Loucy (cell line): ENCODE measurements at regions not wholly inside any gene's neighbourhood (a gene's known extent, or its start where the extent isn't known, plus 50 kb on each side); places are given as distances from the start of the nearest gene placed in this dataset.

ENCODE experiments used
- H2AFZ ChIP-seq: fragments of 200-600 bp; sonication (generic); 2 replicates; pipeline ENCODE4 v1.6.0; 2016; ENCODE audit warnings: antibody characterized with exemption, mild to moderate bottlenecking, low read length, moderate library complexity
- H3F3A ChIP-seq: fragments of 200-600 bp; 2 replicates; pipeline ENCODE4 v1.6.0; 2016; ENCODE audit warnings: antibody characterized with exemption, low read depth, mild to moderate bottlenecking
- H3K27me3 ChIP-seq: fragments of 200-600 bp; sonication (generic); 2 replicates; pipeline ENCODE4 v1.6.1; 2014; ENCODE audit warnings: low read length, mild to moderate bottlenecking; ENCODE audit not compliant: insufficient read depth, poor library complexity, severe bottlenecking
- H3K36me3 ChIP-seq: fragments of 200-600 bp; sonication (generic); 2 replicates; pipeline ENCODE4 v1.6.1; 2016; ENCODE audit warnings: low read length; ENCODE audit not compliant: insufficient read depth
- H3K4me1 ChIP-seq: fragments of 200-600 bp; sonication (generic); 2 replicates; pipeline ENCODE4 v1.5.1; 2014; ENCODE audit warnings: low read length, mild to moderate bottlenecking; ENCODE audit not compliant: insufficient read depth, poor library complexity, severe bottlenecking
- H3K4me2 ChIP-seq: fragments of 200-600 bp; sonication (generic); 2 replicates; pipeline ENCODE4 v1.6.0; 2014; ENCODE audit warnings: antibody characterized with exemption, low read length, low read depth, mild to moderate bottlenecking; ENCODE audit not compliant: poor library complexity, severe bottlenecking
- H3K4me3 ChIP-seq: fragments of 200-600 bp; sonication (generic); 2 replicates; pipeline ENCODE4 v1.5.1; 2014; ENCODE audit warnings: low read length, mild to moderate bottlenecking, mixed read lengths; ENCODE audit not compliant: poor library complexity, severe bottlenecking
- H3K79me2 ChIP-seq: fragments of 200-600 bp; sonication (generic); 2 replicates; pipeline ENCODE4 v1.6.1; 2014; ENCODE audit warnings: low read length; ENCODE audit not compliant: insufficient read depth
- H3K9ac ChIP-seq: fragments of 200-600 bp; sonication (generic); 2 replicates; pipeline ENCODE4 v1.6.0; 2014; ENCODE audit warnings: mild to moderate bottlenecking, low read depth, low read length, moderate library complexity; ENCODE audit not compliant: poor library complexity, severe bottlenecking
- H3K9me2 ChIP-seq: fragments of 200-600 bp; sonication (generic); replicated peaks from 2 replicates; pipeline ENCODE4 v1.6.1; 2016; ENCODE audit warnings: low read depth, low read length, mixed read lengths
- H3K9me3 ChIP-seq: fragments of 200-600 bp; sonication (generic); 2 replicates; pipeline ENCODE4 v1.6.1; 2014; ENCODE audit warnings: mild to moderate bottlenecking, antibody characterized with exemption, low read length, low read depth; ENCODE audit not compliant: insufficient read depth
- H4K20me1 ChIP-seq: fragments of 200-600 bp; sonication (generic); 2 replicates; pipeline ENCODE4 v1.6.0; 2014; ENCODE audit warnings: antibody characterized with exemption, low read length, mild to moderate bottlenecking; ENCODE audit not compliant: insufficient read depth, poor library complexity, severe bottlenecking
- EZH2phosphoT487 ChIP-seq: fragments of 200-600 bp; IDR thresholded peaks from 2 replicates; pipeline ENCODE4 v1.6.1; 2018; ENCODE audit warnings: antibody characterized with exemption, mild to moderate bottlenecking, moderate library complexity, borderline replicate concordance
- TF ChIP-seq, protein P1 (sequence below): fragments of 200-600 bp; sonication (generic); conservative IDR thresholded peaks from 2 replicates; pipeline ENCODE4 v1.5.1; 2014; ENCODE audit warnings: mild to moderate bottlenecking, antibody characterized with exemption, low read length

DNA sequence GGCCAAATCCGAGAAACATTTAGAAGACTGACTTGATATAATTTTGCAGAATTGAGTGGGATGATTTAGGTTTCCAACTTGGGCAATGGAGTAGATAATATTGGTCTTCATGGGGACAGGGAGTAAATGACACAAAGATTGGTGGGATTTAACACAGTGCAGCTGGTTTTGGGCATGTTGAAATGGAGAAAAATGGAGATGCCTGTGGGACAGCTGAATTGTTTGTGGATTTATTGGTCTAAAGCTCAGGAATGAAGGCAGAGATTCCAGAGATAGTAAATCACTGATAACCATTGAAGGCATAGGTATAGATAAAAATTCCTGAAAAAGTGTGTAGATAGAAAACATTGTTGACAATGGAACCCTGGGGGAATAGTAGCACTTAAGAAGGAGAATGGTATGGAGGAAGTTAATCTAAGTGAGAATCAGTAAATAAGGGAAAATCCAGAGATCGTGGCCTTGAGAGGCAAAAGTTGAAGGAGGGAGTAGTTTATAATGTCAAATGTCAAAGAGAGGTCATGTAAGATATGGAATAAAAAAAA is 120.9 kb upstream of the ATP2B1 start:
- Histone ChIP-seq H3K9me2 (no peaks in the 10 kb centered on the region), H3K36me3 (no peaks in the 10 kb centered on the region), H4K20me1 (no peaks in the 10 kb centered on the region), H3K4me1 (no peaks in the 10 kb centered on the region), H3K27me3 (no peaks in the 10 kb centered on the region), H3K9ac (no peak overlapping the region), H3K4me3 (no peak overlapping the region), H3K79me2 (no peaks in the 10 kb centered on the region), H3K9me3 (no peaks in the 10 kb centered on the region), H2AFZ (no peak overlapping the region), H3F3A (no peaks in the 10 kb centered on the region), H3K4me2 (no peak overlapping the region)
- no peak for TF ChIP-seq EZH2phosphoT487
- TF ChIP-seq, protein P1, sequence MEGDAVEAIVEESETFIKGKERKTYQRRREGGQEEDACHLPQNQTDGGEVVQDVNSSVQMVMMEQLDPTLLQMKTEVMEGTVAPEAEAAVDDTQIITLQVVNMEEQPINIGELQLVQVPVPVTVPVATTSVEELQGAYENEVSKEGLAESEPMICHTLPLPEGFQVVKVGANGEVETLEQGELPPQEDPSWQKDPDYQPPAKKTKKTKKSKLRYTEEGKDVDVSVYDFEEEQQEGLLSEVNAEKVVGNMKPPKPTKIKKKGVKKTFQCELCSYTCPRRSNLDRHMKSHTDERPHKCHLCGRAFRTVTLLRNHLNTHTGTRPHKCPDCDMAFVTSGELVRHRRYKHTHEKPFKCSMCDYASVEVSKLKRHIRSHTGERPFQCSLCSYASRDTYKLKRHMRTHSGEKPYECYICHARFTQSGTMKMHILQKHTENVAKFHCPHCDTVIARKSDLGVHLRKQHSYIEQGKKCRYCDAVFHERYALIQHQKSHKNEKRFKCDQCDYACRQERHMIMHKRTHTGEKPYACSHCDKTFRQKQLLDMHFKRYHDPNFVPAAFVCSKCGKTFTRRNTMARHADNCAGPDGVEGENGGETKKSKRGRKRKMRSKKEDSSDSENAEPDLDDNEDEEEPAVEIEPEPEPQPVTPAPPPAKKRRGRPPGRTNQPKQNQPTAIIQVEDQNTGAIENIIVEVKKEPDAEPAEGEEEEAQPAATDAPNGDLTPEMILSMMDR, result no peak

- H3K9me2 ChIP-seq, result no peaks in the 10 kb centered on the region
- H3K4me1 ChIP-seq, result no peaks in the 10 kb centered on the region
Measured at GRCh38 chr12:89828575-89828974, 119.9 kb upstream of the ATP2B1 start.

GRCh38 chr12:89827592-89827991 is 119.0 kb upstream of the ATP2B1 start:
- Histone ChIP-seq H3K4me3 (no peak overlapping the region), H3K9me3 (no peaks in the 10 kb centered on the region), H3K79me2 (no peaks in the 10 kb centered on the region), H3K9me2 (no peaks in the 10 kb centered on the region), H2AFZ (no peak overlapping the region), H3F3A (no peaks in the 10 kb centered on the region), H3K36me3 (no peaks in the 10 kb centered on the region), H3K9ac (no peak overlapping the region), H4K20me1 (no peaks in the 10 kb centered on the region), H3K4me2 (no peak overlapping the region), H3K4me1 (no peaks in the 10 kb centered on the region), H3K27me3 (no peaks in the 10 kb centered on the region)
- TF ChIP-seq, protein P1, result no peak
- TF ChIP-seq EZH2phosphoT487, result no peak

More at GRCh38 chr12:89828575-89828974, 119.9 kb upstream of the ATP2B1 start:
- Histone ChIP-seq H2AFZ (no peak overlapping the region), H3K79me2 (no peaks in the 10 kb centered on the region), H3F3A (no peaks in the 10 kb centered on the region), H3K36me3 (no peaks in the 10 kb centered on the region), H3K9me3 (no peaks in the 10 kb centered on the region), H3K4me3 (no peak overlapping the region), H3K4me2 (no peak overlapping the region), H3K9ac (no peak overlapping the region), H4K20me1 (no peaks in the 10 kb centered on the region), H3K27me3 (no peaks in the 10 kb centered on the region)
- TF ChIP-seq EZH2phosphoT487, result no peak
- TF ChIP-seq, protein P1, result no peak
